Naive thymus-derived CD4-positive, alpha-beta T cell (primary cell): ENCODE measurements at regions not wholly inside any gene's neighbourhood (a gene's known extent, or its start where the extent isn't known, plus 50 kb on each side); places are given as distances from the start of the nearest gene placed in this dataset.
A peak's percentile ranks its signal among the peaks of the same experiment; 100 is the strongest.

Experiments used
- ATAC-seq: fragments of 150-1000 bp; cut with Tn5 transposase; 2 replicates; pipeline ENCODE4 v1.10.0; 2021; ENCODE audit warnings: mild to moderate bottlenecking, moderate library complexity
- CTCF ChIA-PET: fragments of 350-600 bp; sonication (Branson Sonifier 250); formaldehyde crosslinking; loops from one replicate; lab custom pipeline; 2021; ENCODE audit warnings: antibody characterized with exemption; lab: Charles Lee
- POLR2A ChIA-PET: fragments of 350-600 bp; sonication (Branson Sonifier 250); formaldehyde crosslinking; loops from one replicate; lab custom pipeline; 2021; ENCODE audit warnings: antibody characterized with exemption, inconsistent platforms; lab: Charles Lee
- DNase-seq, 9 donors: peaks; one replicate each; pipeline versions ENCODE4 v3.0.0 to v3.0.0-alpha.2; 2020 to 2022; ENCODE audit warnings: mixed read lengths in 1 of 9
- H3K27ac ChIP-seq: one replicate; pipeline ENCODE4 v1.7.0; 2013; ENCODE audit warnings: mild to moderate bottlenecking, low read depth, low read length, moderate library complexity
- H3K27me3 ChIP-seq, 2 donors: one replicate each; pipeline ENCODE4 v1.7.0; 2013; ENCODE audit warnings: low read length in 2 of 2, mild to moderate bottlenecking in 2 of 2, moderate library complexity in 2 of 2; ENCODE audit not compliant: control insufficient read depth in 2 of 2, insufficient read depth in 2 of 2
- H3K36me3 ChIP-seq, 3 experiments: 1 replicate in 2 of 3; 2 replicates in 1 of 3; pipeline ENCODE4 v1.7.0; 2013; ENCODE audit warnings: low read length in 3 of 3, mild to moderate bottlenecking in 3 of 3, moderate library complexity in 1 of 3; ENCODE audit not compliant: insufficient read depth in 3 of 3, control insufficient read depth in 2 of 3
- H3K4me1 ChIP-seq, 2 donors: one replicate each; pipeline ENCODE4 v1.7.0; 2013; ENCODE audit warnings: low read length in 2 of 2, mild to moderate bottlenecking in 2 of 2, moderate library complexity in 1 of 2; ENCODE audit not compliant: control insufficient read depth in 2 of 2, insufficient read depth in 2 of 2
- H3K4me3 ChIP-seq: 2 replicates; pipeline ENCODE4 v1.7.0; 2013; ENCODE audit warnings: mild to moderate bottlenecking, low read length
- H3K9me3 ChIP-seq, 3 experiments: 1 replicate in 2 of 3; 2 replicates in 1 of 3; pipeline ENCODE4 v1.7.0; 2013; ENCODE audit warnings: low read length in 3 of 3; ENCODE audit not compliant: control insufficient read depth in 2 of 3
- H3K27ac Mint-ChIP-seq, 9 donors: one replicate each; pipeline ENCODE4 v1.8.0; 2020 to 2022; ENCODE audit warnings: mixed read lengths in 9 of 9, mild to moderate bottlenecking in 8 of 9, moderate library complexity in 5 of 9, inconsistent platforms in 2 of 9
- H3K27me3 Mint-ChIP-seq, 5 donors: one replicate each; pipeline ENCODE4 v1.8.0; 2021 to 2022; ENCODE audit warnings: mixed read lengths in 5 of 5, mild to moderate bottlenecking in 1 of 5
- H3K36me3 Mint-ChIP-seq, 5 donors: one replicate each; pipeline ENCODE4 v1.8.0; 2020 to 2022; ENCODE audit warnings: mixed read lengths in 5 of 5, mild to moderate bottlenecking in 3 of 5, inconsistent platforms in 1 of 5
- H3K4me1 Mint-ChIP-seq, 7 donors: one replicate each; pipeline ENCODE4 v1.8.0; 2020 to 2022; ENCODE audit warnings: mixed read lengths in 7 of 7, mild to moderate bottlenecking in 3 of 7, inconsistent platforms in 1 of 7
- H3K4me3 Mint-ChIP-seq, 10 donors: one replicate each; pipeline ENCODE4 v1.8.0; 2020 to 2022; ENCODE audit warnings: mild to moderate bottlenecking in 10 of 10, mixed read lengths in 10 of 10, moderate library complexity in 6 of 10, inconsistent platforms in 2 of 10
- H3K9me3 Mint-ChIP-seq, 11 donors: one replicate each; pipeline ENCODE4 v1.8.0; 2020 to 2022; ENCODE audit warnings: mixed read lengths in 11 of 11, mild to moderate bottlenecking in 4 of 11, inconsistent platforms in 1 of 11, moderate library complexity in 1 of 11
- intact Hi-C, 2 donors: fragments of 100-400 bp; cut with micrococcal nuclease; formaldehyde crosslinking; loops; one replicate each; pipeline ENCODE4 v1.15.1; 2023

GRCh38 chr18:39225373-39225772 is 1659.8 kb upstream of the CELF4 start:
- no peak overlapping the region for H3K4me3 ChIP-seq
- no peak overlapping the region for H3K27ac ChIP-seq
- Mint-ChIP-seq H3K27ac (no peak overlapping the region), H3K4me3 (no peak overlapping the region), H3K4me1 (no peaks in the 10 kb centered on the region), H3K36me3 (no peaks in the 10 kb centered on the region), H3K27me3 (no peaks in the 10 kb centered on the region), H3K9me3 (peaks cover 0 to 19% (median 6%) of the 10 kb centered on the region in 11 donors)
- intact Hi-C loops = no loop called here
- ChIA-PET CTCF (no interaction called here), POLR2A (no interaction called here)
- no peaks in the 10 kb centered on the region for H3K27me3 ChIP-seq
- DNase-seq (no peak), ATAC-seq (no peak)
- H3K4me1 ChIP-seq = no peaks in the 10 kb centered on the region
- H3K36me3 ChIP-seq = no peaks in the 10 kb centered on the region
- H3K9me3 ChIP-seq = no peaks in the 10 kb centered on the region

GRCh38 chr18:39223283-39223682 is 1657.7 kb upstream of the CELF4 start:
- no peak overlapping the region for H3K27ac ChIP-seq
- Mint-ChIP-seq H3K27me3 (no peaks in the 10 kb centered on the region), H3K4me1 (no peaks in the 10 kb centered on the region), H3K4me3 (no peak overlapping the region), H3K36me3 (no peaks in the 10 kb centered on the region), H3K9me3 (peaks cover 0 to 16% (median 2%) of the 10 kb centered on the region in 11 donors), H3K27ac (no peak overlapping the region)
- DNase-seq = no peak
- intact Hi-C loops = no loop called here
- no peak for ATAC-seq
- CTCF ChIA-PET = no interaction called here
- POLR2A ChIA-PET = no interaction called here
- no peaks in the 10 kb centered on the region for H3K4me1 ChIP-seq
- no peaks in the 10 kb centered on the region for H3K36me3 ChIP-seq
- H3K9me3 ChIP-seq = no peaks in the 10 kb centered on the region
- no peak overlapping the region for H3K4me3 ChIP-seq
- no peaks in the 10 kb centered on the region for H3K27me3 ChIP-seq

GRCh38 chr18:39215920-39216319 is 1650.3 kb upstream of the CELF4 start:
- ChIA-PET CTCF (no interaction called here), POLR2A (no interaction called here)
- intact Hi-C loops = no loop called here
- no peak overlapping the region for H3K27ac ChIP-seq
- no peaks in the 10 kb centered on the region for H3K36me3 Mint-ChIP-seq
- H3K27me3 Mint-ChIP-seq = no peaks in the 10 kb centered on the region
- ATAC-seq (no peak), DNase-seq (no peak)
- peak overlapping the region in 1 of 10 donors; percentile 1 for H3K4me3 Mint-ChIP-seq
- H3K4me1 ChIP-seq = no peaks in the 10 kb centered on the region
- H3K27ac Mint-ChIP-seq = no peak overlapping the region
- H3K9me3 Mint-ChIP-seq = peaks cover 0 to 22% (median 7%) of the 10 kb centered on the region in 11 donors
- no peaks in the 10 kb centered on the region for H3K36me3 ChIP-seq
- no peak overlapping the region for H3K4me3 ChIP-seq
- no peaks in the 10 kb centered on the region for H3K9me3 ChIP-seq
- no peaks in the 10 kb centered on the region for H3K27me3 ChIP-seq
- no peaks in the 10 kb centered on the region for H3K4me1 Mint-ChIP-seq

GRCh38 chr18:39211461-39211860 is 1645.9 kb upstream of the CELF4 start:
- intact Hi-C loops = no loop called here
- Histone ChIP-seq H3K4me3 (no peak overlapping the region), H3K36me3 (no peaks in the 10 kb centered on the region), H3K9me3 (no peaks in the 10 kb centered on the region), H3K4me1 (no peaks in the 10 kb centered on the region), H3K27me3 (no peaks in the 10 kb centered on the region), H3K27ac (no peak overlapping the region)
- ChIA-PET POLR2A (no interaction called here), CTCF (no interaction called here)
- DNase-seq = no peak
- no peak overlapping the region for H3K4me3 Mint-ChIP-seq
- H3K27me3 Mint-ChIP-seq = no peaks in the 10 kb centered on the region
- peak; percentile 57 for ATAC-seq
- no peaks in the 10 kb centered on the region for H3K36me3 Mint-ChIP-seq
- peaks cover 0 to 22% (median 7%) of the 10 kb centered on the region in 11 donors for H3K9me3 Mint-ChIP-seq
- H3K27ac Mint-ChIP-seq = no peak overlapping the region
- no peaks in the 10 kb centered on the region for H3K4me1 Mint-ChIP-seq

GRCh38 chr18:39209173-39209572 is 1643.6 kb upstream of the CELF4 start:
- POLR2A ChIA-PET = no interaction called here
- Histone ChIP-seq H3K4me1 (no peaks in the 10 kb centered on the region), H3K4me3 (no peak overlapping the region), H3K27me3 (no peaks in the 10 kb centered on the region), H3K36me3 (no peaks in the 10 kb centered on the region), H3K27ac (no peak overlapping the region), H3K9me3 (no peaks in the 10 kb centered on the region)
- Mint-ChIP-seq H3K4me1 (no peaks in the 10 kb centered on the region), H3K4me3 (no peak overlapping the region), H3K27ac (no peak overlapping the region), H3K36me3 (no peaks in the 10 kb centered on the region), H3K9me3 (peaks cover 0 to 18% (median 7%) of the 10 kb centered on the region in 11 donors), H3K27me3 (no peaks in the 10 kb centered on the region)
- ATAC-seq = no peak
- no peak for DNase-seq
- CTCF ChIA-PET = no interaction called here
- intact Hi-C loops = no loop called here

- CTCF ChIA-PET = no interaction called here
- Mint-ChIP-seq H3K9me3 (peaks cover 0 to 18% (median 7%) of the 10 kb centered on the region in 11 donors), H3K27me3 (no peaks in the 10 kb centered on the region), H3K4me1 (no peaks in the 10 kb centered on the region), H3K4me3 (no peak overlapping the region), H3K27ac (no peak overlapping the region), H3K36me3 (no peaks in the 10 kb centered on the region)
- DNase-seq (no peak), ATAC-seq (no peak)
- H3K4me3 ChIP-seq = no peak overlapping the region
- no peaks in the 10 kb centered on the region for H3K27me3 ChIP-seq
- POLR2A ChIA-PET = no interaction called here
- no peak overlapping the region for H3K27ac ChIP-seq
- no peaks in the 10 kb centered on the region for H3K9me3 ChIP-seq
- no peaks in the 10 kb centered on the region for H3K4me1 ChIP-seq
- H3K36me3 ChIP-seq = no peaks in the 10 kb centered on the region
- intact Hi-C loops = no loop called here
Measured at GRCh38 chr18:39208729-39209128, 1643.1 kb upstream of the CELF4 start.

- H3K9me3 ChIP-seq = no peaks in the 10 kb centered on the region
- ATAC-seq (no peak), DNase-seq (no peak)
- H3K9me3 Mint-ChIP-seq = peaks cover 0 to 18% (median 7%) of the 10 kb centered on the region in 11 donors
- H3K27me3 ChIP-seq = no peaks in the 10 kb centered on the region
- ChIA-PET POLR2A (no interaction called here), CTCF (no interaction called here)
- H3K27ac Mint-ChIP-seq = no peak overlapping the region
- H3K27me3 Mint-ChIP-seq = no peaks in the 10 kb centered on the region
- H3K4me1 ChIP-seq = no peaks in the 10 kb centered on the region
- intact Hi-C loops = no loop called here
- no peaks in the 10 kb centered on the region for H3K4me1 Mint-ChIP-seq
- no peaks in the 10 kb centered on the region for H3K36me3 ChIP-seq
- no peak overlapping the region for H3K27ac ChIP-seq
- H3K4me3 ChIP-seq = no peak overlapping the region
- no peaks in the 10 kb centered on the region for H3K36me3 Mint-ChIP-seq
- H3K4me3 Mint-ChIP-seq = no peak overlapping the region
Measured at GRCh38 chr18:39208190-39208589, 1642.6 kb upstream of the CELF4 start.
